Smooth muscle cell (in vitro differentiated cells): ENCODE measurements at regions not wholly inside any gene's neighbourhood (a gene's known extent, or its start where the extent isn't known, plus 50 kb on each side); places are given as distances from the start of the nearest gene placed in this dataset.

Source experiments
- DNase-seq: peaks from one replicate; lab custom pipeline; 2025; ENCODE audit not compliant: unreplicated experiment; lab: John Stamatoyannopoulos, UW
- H2AFZ ChIP-seq: fragments of 200-600 bp; sonication (generic); 2 replicates; pipeline ENCODE4 v1.6.0; 2016; ENCODE audit warnings: antibody characterized with exemption, low read depth, mild to moderate bottlenecking
- H3F3A ChIP-seq: fragments of 200-600 bp; sonication (generic); 2 replicates; pipeline ENCODE4 v1.6.0; 2017; ENCODE audit warnings: antibody characterized with exemption, low read depth
- H3K27ac ChIP-seq: fragments of 200-600 bp; sonication (generic); 2 replicates; pipeline ENCODE4 v1.5.1; 2016; ENCODE audit warnings: low read depth, mild to moderate bottlenecking
- H3K27me3 ChIP-seq: fragments of 200-600 bp; sonication (generic); 2 replicates; pipeline ENCODE4 v1.6.1; 2016; ENCODE audit warnings: low read depth, mild to moderate bottlenecking
- H3K36me3 ChIP-seq: fragments of 200-600 bp; sonication (generic); 2 replicates; pipeline ENCODE4 v1.5.1; 2016; ENCODE audit warnings: low read depth
- H3K4me1 ChIP-seq: fragments of 200-600 bp; sonication (generic); 2 replicates; pipeline ENCODE4 v1.5.1; 2016; ENCODE audit warnings: low read depth
- H3K4me2 ChIP-seq: fragments of 200-600 bp; sonication (generic); 2 replicates; pipeline ENCODE4 v1.6.0; 2016; ENCODE audit warnings: mild to moderate bottlenecking
- H3K4me3 ChIP-seq: fragments of 200-600 bp; sonication (generic); 2 replicates; pipeline ENCODE4 v1.5.1; 2016; ENCODE audit warnings: mild to moderate bottlenecking
- H3K79me2 ChIP-seq: fragments of 200-600 bp; sonication (generic); 2 replicates; pipeline ENCODE4 v1.6.0; 2016; ENCODE audit warnings: low read depth, mild to moderate bottlenecking
- H3K9ac ChIP-seq: fragments of 200-600 bp; sonication (generic); 2 replicates; pipeline ENCODE4 v1.6.0; 2016; ENCODE audit warnings: low read depth
- H3K9me3 ChIP-seq: fragments of 200-600 bp; sonication (generic); replicated peaks from 2 replicates; pipeline ENCODE4 v1.5.1; 2016; ENCODE audit warnings: low read depth
- H4K20me1 ChIP-seq: fragments of 200-600 bp; sonication (generic); 2 replicates; pipeline ENCODE4 v1.6.0; 2016; ENCODE audit warnings: low read depth
- WGBS: methylation state at CpG from one replicate; pipeline ENCODE4 v1.1.7; 2016; ENCODE audit warnings: low lambda C conversion rate; 5-methylcytosine and 5-hydroxymethylcytosine counted together
- TF ChIP-seq, protein P1 (sequence below): fragments of 200-600 bp; sonication (generic); IDR thresholded peaks from 2 replicates; pipeline ENCODE4 v1.5.1; 2017; ENCODE audit warnings: borderline replicate concordance, mild to moderate bottlenecking, antibody characterized with exemption; ENCODE audit not compliant: insufficient read depth, poor library complexity, severe bottlenecking

GRCh38 chr2:181766129-181766528, 85.8 kb upstream of the NEUROD1 start:
- no peaks in the 10 kb centered on the region for H3F3A ChIP-seq
- H3K4me2 ChIP-seq = no peak overlapping the region
- H3K36me3 ChIP-seq = no peaks in the 10 kb centered on the region
- H4K20me1 ChIP-seq = no peaks in the 10 kb centered on the region
- no peak overlapping the region for H3K4me3 ChIP-seq
- no peaks in the 10 kb centered on the region for H3K27me3 ChIP-seq
- TF ChIP-seq, protein P1, sequence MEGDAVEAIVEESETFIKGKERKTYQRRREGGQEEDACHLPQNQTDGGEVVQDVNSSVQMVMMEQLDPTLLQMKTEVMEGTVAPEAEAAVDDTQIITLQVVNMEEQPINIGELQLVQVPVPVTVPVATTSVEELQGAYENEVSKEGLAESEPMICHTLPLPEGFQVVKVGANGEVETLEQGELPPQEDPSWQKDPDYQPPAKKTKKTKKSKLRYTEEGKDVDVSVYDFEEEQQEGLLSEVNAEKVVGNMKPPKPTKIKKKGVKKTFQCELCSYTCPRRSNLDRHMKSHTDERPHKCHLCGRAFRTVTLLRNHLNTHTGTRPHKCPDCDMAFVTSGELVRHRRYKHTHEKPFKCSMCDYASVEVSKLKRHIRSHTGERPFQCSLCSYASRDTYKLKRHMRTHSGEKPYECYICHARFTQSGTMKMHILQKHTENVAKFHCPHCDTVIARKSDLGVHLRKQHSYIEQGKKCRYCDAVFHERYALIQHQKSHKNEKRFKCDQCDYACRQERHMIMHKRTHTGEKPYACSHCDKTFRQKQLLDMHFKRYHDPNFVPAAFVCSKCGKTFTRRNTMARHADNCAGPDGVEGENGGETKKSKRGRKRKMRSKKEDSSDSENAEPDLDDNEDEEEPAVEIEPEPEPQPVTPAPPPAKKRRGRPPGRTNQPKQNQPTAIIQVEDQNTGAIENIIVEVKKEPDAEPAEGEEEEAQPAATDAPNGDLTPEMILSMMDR = no peak
- H2AFZ ChIP-seq = no peak overlapping the region
- no peak overlapping the region for H3K27ac ChIP-seq
- H3K9me3 ChIP-seq = no peaks in the 10 kb centered on the region
- peaks cover 5% of the 10 kb centered on the region for H3K4me1 ChIP-seq
- no peak overlapping the region for H3K9ac ChIP-seq
- no peaks in the 10 kb centered on the region for H3K79me2 ChIP-seq
- no peak for DNase-seq

DNA sequence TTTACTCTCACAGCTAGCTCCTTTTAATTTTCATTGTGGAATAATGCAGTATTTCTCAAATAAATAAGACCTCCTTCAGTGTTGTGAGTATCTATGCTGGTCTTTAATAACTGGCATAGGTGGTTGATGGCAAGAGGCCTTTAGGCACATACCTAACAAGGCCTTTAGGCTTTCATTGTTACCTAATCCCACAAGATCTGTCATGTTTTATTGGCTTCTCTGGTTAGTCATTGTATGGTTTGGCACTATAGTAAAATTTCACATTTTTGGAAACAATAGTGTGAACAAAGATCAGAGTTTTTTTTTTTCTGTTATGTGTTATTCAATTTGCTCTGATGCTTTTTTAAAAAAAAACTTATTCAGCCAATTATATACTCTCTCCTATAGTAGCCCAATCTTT, 89.8 kb upstream of the NEUROD1 start:
- H3K27me3 ChIP-seq = no peaks in the 10 kb centered on the region
- TF ChIP-seq, protein P1 = no peak
- DNase-seq = no peak
- H2AFZ ChIP-seq = no peak overlapping the region
- H3K36me3 ChIP-seq = no peaks in the 10 kb centered on the region
- H3F3A ChIP-seq = no peaks in the 10 kb centered on the region
- no peak overlapping the region for H3K27ac ChIP-seq
- H3K4me2 ChIP-seq = no peak overlapping the region
- no peaks in the 10 kb centered on the region for H3K4me1 ChIP-seq
- H3K9me3 ChIP-seq = no peaks in the 10 kb centered on the region
- no peaks in the 10 kb centered on the region for H3K79me2 ChIP-seq
- no peak overlapping the region for H3K9ac ChIP-seq
- H4K20me1 ChIP-seq = no peaks in the 10 kb centered on the region
- H3K4me3 ChIP-seq = no peak overlapping the region

DNA sequence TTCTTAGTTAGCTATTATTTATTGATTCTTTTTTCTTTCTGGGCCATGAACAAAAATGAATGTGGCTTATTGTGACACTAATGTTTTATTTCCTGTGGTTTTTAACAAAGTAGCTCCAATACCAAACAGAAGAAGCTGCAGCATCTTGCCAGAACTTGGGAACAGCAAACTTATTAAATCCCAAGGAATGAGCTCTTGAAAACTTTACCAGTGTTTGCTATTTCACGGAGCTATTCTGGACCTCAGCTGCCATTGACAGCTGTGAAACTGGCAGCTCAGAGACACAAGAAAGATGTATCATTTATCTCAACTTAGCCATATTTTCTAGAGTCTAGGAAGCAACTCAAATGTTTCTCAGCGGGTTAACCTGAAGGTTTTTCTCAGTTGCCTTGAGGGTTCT, 91.0 kb upstream of the NEUROD1 start:
- no peaks in the 10 kb centered on the region for H3K79me2 ChIP-seq
- 65% methylated on average over 2 of the region's 2 CpGs for WGBS

DNA sequence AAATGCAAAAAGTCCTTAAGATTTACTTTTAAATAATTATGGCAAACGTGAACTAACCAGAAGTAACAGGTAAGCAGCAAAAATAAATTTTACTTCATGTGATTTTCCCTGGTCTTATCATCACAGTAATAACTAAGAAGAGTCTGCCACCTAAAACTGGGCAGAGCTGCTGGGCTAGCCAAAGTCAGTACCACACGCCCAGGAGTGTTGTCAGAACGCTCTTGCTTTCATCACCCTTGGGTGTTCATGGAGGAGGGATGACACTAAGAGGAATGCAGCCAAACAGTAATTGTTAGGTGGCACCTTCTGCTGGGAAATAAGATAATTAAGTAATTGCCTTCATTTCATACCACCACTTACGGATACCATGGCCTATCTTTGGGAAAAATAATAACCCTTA, 92.0 kb upstream of the NEUROD1 start:
- WGBS = 90% methylated on average over 4 of the region's 4 CpGs
- no peak overlapping the region for H2AFZ ChIP-seq
- no peak overlapping the region for H3K4me3 ChIP-seq
- no peaks in the 10 kb centered on the region for H3K79me2 ChIP-seq
- H3K4me1 ChIP-seq = no peaks in the 10 kb centered on the region
- no peak overlapping the region for H3K9ac ChIP-seq
- no peaks in the 10 kb centered on the region for H3F3A ChIP-seq
- DNase-seq = no peak
- no peaks in the 10 kb centered on the region for H4K20me1 ChIP-seq
- H3K27ac ChIP-seq = no peak overlapping the region
- H3K36me3 ChIP-seq = no peaks in the 10 kb centered on the region
- no peaks in the 10 kb centered on the region for H3K9me3 ChIP-seq
- H3K4me2 ChIP-seq = no peak overlapping the region
- H3K27me3 ChIP-seq = no peaks in the 10 kb centered on the region
- TF ChIP-seq, protein P1 = no peak

More for the DNA sequence above, 91.0 kb upstream of the NEUROD1 start:
- Histone ChIP-seq H3K9ac (no peak overlapping the region), H3K4me2 (no peak overlapping the region), H4K20me1 (no peaks in the 10 kb centered on the region), H3K4me3 (no peak overlapping the region), H3K27me3 (no peaks in the 10 kb centered on the region), H2AFZ (peak overlapping the region; percentile 16), H3K4me1 (no peaks in the 10 kb centered on the region), H3K27ac (no peak overlapping the region), H3F3A (no peaks in the 10 kb centered on the region), H3K9me3 (no peaks in the 10 kb centered on the region), H3K36me3 (no peaks in the 10 kb centered on the region)
- no peak for DNase-seq
- TF ChIP-seq, protein P1 = no peak
